GM13976 (cell line): ENCODE measurements at regions not wholly inside any gene's neighbourhood (a gene's known extent, or its start where the extent isn't known, plus 50 kb on each side); places are given as distances from the start of the nearest gene placed in this dataset.

Source experiments
- DNase-seq: peaks from one replicate; pipeline ENCODE4 v3.0.0; 2012; ENCODE audit warnings: low spot score
- in situ Hi-C: fragments of 300-500 bp; cut with MboI; formaldehyde crosslinking; loops from one replicate; pipeline ENCODE4 v1.12.0; 2022; ENCODE audit warnings: low sequenced_read_pairs, mixed read lengths, inconsistent platforms; ENCODE audit not compliant: unreplicated experiment
- TF ChIP-seq, protein P1 (sequence below): IDR thresholded peaks from 2 replicates; pipeline ENCODE4 v1.5.1; 2012; ENCODE audit warnings: borderline replicate concordance, mild to moderate bottlenecking; ENCODE audit not compliant: insufficient read depth; ENCODE audit errors: extremely low read depth, missing control alignments, control extremely low read depth

DNA sequence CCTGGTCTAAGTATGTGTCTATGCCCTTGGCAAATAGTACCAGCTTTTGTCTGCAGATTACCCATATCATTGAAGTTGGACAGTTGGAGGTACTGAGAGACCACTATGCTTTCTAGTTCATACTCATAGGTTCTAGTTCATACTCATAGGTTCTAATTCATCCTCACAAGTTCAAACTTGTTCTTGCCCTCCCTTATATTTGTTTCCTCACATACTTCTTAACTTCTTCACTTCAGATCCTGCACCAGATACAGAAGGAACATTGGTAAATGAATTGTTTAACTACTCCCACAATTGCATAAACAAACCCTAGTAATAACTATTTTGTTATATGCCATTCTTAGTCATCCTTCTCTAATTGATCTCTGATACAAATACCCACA lies 172.2 kb downstream of the SLITRK1 start:
- no peak for DNase-seq
- TF ChIP-seq, protein P1, sequence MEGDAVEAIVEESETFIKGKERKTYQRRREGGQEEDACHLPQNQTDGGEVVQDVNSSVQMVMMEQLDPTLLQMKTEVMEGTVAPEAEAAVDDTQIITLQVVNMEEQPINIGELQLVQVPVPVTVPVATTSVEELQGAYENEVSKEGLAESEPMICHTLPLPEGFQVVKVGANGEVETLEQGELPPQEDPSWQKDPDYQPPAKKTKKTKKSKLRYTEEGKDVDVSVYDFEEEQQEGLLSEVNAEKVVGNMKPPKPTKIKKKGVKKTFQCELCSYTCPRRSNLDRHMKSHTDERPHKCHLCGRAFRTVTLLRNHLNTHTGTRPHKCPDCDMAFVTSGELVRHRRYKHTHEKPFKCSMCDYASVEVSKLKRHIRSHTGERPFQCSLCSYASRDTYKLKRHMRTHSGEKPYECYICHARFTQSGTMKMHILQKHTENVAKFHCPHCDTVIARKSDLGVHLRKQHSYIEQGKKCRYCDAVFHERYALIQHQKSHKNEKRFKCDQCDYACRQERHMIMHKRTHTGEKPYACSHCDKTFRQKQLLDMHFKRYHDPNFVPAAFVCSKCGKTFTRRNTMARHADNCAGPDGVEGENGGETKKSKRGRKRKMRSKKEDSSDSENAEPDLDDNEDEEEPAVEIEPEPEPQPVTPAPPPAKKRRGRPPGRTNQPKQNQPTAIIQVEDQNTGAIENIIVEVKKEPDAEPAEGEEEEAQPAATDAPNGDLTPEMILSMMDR, result no peak
- in situ Hi-C loops, result loop anchor here (25.0 kb wide), 1 partner anchor 98 kb away; no protein-coding TSS in a partner anchor

DNA sequence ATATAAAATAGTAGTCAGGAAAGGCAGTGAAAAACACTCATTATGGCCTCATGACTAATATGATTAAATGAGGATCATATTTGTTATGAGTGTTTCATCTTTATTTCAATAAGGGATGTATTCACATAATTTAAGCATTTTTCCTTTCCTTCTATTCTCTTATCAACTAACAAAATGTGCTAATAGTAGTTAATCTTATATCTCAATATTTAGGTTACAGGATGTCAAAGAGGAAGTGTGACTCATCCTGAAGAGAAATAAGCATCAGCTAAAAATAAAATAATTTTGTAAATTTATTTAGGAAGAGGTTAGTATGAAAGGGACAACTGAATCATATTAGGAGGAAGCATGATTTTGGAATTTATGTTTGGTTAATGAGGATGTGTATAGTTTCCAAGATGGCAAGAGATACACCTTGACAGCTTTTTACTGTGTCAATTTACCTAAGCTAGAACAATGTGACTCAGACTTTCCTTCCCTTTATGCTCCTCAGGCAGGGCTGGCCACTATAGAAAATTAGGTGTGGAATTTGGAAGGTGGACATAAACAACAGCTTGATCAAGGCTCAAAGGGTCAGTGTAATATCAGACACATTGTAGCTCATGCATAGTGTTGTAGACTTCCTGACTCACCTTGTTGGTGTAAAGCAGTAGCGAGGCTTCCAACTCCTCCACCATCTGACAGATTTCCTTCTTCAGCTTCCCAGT lies 172.7 kb downstream of the SLITRK1 start:
- DNase-seq, result no peak
- TF ChIP-seq, protein P1, result no peak
- in situ Hi-C loops, result loop anchor here (25.0 kb wide), 1 partner anchor 97 kb away; no protein-coding TSS in a partner anchor

DNA sequence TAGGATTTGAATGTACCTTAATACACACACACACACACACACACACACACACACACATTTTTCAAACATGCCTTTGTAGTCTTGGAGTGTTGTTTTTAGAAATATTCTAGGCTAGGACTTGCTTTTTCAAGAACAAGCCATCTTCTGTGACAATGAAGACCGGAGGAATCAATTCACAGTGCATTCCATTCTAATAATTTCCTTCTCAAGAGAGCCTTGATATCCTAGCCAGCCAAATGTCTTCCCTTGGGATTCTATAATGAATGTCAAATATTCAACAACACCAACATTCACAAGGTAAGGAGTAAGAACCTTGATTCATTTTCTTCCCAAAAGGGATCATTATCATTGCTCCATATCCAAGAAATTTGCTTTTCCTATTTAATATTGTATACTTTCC lies 180.3 kb downstream of the SLITRK1 start:
- TF ChIP-seq, protein P1, result no peak
- in situ Hi-C loops, result loop anchor here (25.0 kb wide), 1 partner anchor 90 kb away; no protein-coding TSS in a partner anchor
- DNase-seq, result no peak

DNA sequence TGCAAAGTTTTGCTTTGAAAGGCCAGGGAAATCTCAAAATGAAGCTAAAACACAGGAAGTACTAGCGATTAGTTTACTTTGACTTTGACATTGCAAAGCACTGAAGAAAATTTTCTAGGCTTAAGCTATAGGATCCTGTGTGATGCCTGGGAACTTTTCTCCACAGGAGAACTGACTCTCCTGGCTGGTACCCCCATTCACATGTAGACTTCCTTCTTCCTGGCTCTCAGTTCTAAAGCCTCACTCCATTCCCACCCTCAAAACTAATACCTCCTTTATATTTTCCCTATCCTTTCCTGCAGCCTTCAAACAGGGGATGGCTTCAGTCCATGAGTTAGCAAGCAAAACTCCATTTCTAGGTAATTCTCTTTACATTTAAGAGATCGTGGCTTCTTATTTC lies 189.5 kb downstream of the SLITRK1 start:
- no peak for DNase-seq
- TF ChIP-seq, protein P1, result no peak
- in situ Hi-C loops, result no loop called here

DNA sequence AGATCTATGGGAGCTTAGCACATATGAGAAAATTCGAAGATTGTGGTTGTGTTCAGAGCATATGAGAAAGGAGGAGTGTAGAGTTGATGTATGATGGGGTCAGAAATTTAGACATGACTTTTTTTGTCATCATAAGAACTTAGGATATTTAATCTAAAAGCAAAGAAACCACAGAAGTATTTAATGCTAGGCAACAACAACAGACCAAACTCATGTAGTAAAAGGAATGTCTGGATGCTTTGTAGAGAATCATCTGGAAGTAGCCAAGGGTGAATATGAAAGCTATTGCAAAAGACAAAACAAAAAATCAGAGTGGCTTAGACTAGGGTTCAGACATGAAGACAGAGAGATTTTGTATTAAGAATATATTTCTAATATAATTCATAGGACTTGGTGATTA lies 190.3 kb downstream of the SLITRK1 start:
- TF ChIP-seq, protein P1, result no peak
- no peak for DNase-seq
- in situ Hi-C loops, result no loop called here

DNA sequence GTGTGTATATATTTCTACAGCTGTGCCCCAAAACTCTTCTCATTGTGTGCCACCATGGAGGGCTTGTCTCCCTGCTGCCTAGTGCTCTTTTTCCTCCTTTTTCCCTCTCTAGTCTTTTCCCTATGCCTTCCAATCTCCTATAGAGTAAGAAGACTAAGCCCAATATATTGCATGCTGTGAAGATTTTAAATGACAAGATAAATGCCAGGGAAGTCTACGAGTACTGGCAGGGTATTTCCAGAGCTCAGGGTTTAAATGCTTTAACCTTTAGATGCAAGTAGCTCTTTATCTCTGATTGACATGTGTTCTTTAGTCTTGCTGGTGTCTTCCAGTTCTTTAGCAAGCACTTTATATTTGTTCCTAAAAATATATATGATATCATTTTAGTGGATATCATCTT lies 200.7 kb downstream of the SLITRK1 start:
- no peak for DNase-seq
- TF ChIP-seq, protein P1, result no peak

More for the DNA sequence above, 200.7 kb downstream of the SLITRK1 start:
- in situ Hi-C loops, result no loop called here
